ENCODE measurements at regions not wholly inside any gene's neighbourhood (a gene's known extent, or its start where the extent isn't known, plus 50 kb on each side); places are given as distances from the start of the nearest gene placed in this dataset.
"Not testable (repeated sequence)": the region's sequence is repeated elsewhere in the genome, so short reads cannot be mapped to it uniquely, and the experiment has no call there.

DNA sequence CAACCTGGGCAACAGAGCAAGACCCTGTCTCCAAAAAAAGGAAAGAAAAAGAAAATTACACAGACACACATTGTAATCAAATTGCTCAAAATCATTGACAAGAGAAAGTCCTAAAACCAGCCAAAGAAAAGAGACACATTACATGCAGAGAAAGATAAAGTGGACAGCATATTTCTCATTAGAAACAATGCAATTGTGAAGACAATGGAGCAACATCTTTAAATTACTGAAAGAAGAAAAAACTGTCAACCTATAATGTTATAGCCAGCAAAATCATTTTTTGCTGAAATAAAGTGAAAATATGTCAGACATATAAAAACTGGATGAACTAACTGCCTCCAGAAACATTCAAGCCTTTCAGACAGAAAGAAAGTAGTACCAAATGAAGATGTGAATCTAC, 120.6 kb downstream of the TMEM167A start:
- no peak for DNase-seq (ENCODE audit: low read depth in 2 of 2)

DNA sequence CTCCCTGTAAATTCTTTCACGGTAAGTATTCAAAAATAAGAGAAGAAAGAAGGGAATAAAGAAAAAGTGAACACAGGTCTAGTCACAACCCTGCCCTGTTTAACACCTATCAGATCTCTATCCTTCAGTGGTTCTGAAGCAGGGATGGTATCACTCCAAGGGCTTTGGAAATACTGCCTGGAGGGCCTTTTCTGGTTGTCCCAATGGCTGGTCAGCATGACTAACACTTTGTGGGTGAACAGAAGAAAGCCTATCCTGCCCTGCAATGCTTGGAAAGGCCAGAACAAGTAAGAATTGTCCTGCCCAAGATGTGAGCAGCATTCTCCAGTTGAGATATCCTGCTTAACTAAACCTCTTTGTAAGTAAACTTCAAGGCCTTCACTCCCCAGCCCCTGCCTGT, 124.9 kb downstream of the TMEM167A start:
- DNase-seq (ENCODE audit: low read depth in 2 of 2): no peak

DNA sequence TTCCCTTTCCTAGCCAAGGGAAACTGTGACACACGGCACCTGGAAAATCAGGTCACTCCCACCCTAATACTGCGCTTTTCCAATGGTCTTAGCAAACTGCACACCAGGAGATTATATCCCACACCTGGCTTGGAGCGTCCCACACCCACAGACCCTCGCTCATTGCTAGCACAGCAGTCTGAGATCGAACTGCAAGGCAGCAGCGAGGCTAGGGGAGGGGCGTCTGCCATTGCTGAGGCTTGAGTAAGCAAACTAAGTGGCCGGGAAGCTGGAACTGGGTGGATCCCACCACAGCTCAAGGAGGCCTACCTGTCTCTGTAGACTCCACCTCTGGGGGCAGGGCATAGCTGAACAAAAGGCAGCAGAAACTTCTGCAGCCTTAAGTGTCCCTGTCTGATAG, 132.9 kb downstream of the TMEM167A start:
- DNase-seq (ENCODE audit: low read depth in 2 of 2): not testable (repeated sequence)

DNA sequence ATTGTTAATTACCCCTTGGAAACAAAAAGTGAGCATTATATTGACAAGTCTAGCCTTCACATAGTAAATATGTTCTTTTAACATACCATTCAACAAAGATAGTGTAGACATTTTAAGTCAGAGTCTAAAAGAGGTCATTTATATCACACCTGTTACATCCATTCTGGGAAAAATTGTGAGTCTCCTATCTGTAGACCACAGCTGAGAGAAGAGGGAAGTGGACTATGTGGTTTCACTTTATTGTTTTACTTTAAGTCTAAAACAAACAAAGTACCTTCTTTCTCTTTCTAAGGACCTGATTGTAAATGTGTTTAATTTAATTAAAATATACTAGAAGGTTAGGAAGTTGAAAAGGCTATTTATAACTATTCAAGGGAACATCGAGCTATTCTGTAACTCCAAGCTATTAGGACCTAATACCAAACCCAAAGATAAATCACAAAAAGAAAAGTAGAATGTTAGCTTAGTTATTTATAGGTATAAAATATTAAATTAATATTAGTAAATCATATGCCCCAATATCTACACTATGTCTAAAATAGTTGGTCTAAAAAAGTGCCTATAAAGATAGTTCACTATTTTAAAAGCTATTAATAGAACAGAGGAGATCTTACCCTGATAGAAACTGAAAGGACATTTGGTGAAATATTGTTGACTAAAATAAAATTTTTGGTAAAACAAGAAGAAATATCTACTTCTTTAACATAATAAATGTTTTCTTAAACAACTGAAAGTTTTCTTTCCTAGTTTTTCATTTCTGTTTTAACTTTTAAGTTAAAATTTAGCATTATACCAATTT, 134.9 kb downstream of the TMEM167A start:
- no peak for DNase-seq (ENCODE audit: low read depth in 2 of 2)

DNA sequence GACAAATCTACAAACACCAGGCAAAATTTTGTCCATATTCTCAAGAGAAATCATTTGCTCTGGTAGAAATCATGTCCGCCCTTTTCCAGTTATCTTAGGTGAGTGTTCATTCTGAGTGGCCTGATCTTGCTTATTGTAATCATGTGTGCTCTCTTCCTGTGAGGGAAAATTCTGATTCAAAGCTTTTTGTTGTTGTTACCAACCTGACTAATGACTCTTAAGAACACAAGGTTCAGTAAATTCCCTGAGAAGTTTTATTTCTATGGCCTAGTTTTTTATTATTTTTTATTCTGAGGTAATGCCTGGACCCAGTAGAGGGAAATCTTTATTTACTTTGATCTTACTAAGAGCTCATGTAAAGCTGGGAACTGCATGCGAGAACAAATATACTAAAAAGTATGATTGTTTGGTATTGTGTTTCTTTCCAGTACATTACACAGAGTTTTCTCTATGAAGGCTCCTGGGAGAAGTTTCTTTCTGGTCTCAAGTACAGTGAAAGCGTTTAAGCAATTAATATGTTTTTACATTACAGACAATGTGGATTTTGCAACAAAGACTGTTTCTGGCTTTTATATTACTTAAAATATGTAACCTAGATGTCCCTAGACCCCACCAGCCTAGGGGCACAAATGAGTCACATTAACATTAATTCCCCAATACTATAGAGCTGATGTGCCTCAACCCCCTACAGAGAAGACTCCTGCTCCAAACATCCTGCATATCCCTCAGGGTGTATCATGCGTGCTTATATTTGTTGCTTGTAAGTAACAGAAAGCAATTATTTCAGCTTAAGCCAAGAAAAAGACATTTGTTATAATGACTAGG, 138.1 kb downstream of the TMEM167A start:
- no peak for DNase-seq (ENCODE audit: low read depth in 2 of 2)

DNA sequence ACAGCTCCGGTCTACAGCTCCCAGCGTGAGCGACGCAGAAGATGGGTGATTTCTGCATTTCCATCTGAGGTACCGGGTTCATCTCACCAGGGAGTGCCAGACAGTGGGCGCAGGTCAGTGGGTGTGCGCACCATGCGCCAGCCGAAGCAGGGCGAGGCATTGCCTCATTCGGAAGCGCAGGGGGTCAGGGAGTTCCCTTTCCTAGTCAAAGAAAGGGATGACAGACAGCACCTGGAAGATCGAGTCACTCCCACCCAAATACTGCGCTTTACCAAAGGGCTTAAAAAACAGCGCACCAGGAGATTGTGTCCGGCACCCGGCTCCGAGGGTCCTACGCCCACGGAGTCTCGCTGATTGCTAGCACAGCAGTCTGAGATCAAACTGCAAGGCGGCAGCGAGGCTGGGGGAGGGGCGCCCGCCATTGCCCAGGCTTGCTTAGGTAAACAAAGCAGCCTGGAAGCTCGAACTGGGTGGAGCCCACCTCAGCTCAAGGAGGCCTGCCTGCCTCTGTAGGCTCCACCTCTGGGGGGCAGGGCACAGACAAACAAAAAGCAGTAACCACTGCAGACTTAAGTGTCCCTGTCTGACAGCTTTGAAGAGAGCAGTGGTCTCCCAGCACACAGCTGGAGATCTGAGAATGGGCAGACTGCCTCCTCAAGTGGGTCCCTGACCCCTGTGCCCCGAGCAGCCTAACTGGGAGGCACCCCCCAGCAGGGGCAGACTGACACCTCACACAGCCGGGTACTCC, 144.5 kb downstream of the TMEM167A start:
- DNase-seq (ENCODE audit: low read depth in 2 of 2): not testable (repeated sequence)

DNA sequence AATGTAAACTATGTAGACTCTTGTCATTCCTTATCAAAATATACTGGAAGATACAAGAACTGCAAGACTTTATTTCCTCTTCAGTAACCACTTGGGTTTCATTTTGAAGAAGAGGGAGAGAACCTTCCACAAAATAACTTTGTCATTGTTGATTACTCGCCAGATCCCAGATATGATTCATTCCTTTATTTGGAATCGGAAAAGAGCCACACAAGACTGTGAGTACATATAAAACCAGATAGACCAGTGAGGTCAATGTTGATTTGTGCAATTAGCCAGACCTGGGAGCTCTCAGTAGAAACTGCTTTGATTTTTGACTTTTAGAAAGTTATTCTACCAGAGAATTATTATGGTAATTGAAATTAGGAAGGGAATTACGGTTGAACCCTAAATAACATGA, 146.1 kb downstream of the TMEM167A start:
- DNase-seq (ENCODE audit: low read depth in 2 of 2): no peak

DNA sequence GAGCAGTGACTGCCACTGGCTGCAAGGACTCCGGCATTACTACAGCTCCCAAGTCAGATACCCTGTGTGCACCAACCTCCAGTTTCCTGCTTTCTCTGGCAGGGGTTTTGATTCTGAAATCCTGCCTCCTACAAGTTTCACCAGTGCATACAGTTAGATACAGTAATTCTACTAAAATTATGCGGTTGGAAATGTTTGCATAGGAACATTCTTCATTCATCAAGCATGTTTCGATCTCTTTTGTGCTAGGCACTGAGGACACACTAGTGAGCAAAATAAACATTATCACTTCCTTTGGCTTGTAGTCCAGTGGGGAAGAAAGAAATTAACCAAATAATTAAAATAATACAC, 152.2 kb downstream of the TMEM167A start:
- no peak for DNase-seq (ENCODE audit: low read depth in 2 of 2)

DNA sequence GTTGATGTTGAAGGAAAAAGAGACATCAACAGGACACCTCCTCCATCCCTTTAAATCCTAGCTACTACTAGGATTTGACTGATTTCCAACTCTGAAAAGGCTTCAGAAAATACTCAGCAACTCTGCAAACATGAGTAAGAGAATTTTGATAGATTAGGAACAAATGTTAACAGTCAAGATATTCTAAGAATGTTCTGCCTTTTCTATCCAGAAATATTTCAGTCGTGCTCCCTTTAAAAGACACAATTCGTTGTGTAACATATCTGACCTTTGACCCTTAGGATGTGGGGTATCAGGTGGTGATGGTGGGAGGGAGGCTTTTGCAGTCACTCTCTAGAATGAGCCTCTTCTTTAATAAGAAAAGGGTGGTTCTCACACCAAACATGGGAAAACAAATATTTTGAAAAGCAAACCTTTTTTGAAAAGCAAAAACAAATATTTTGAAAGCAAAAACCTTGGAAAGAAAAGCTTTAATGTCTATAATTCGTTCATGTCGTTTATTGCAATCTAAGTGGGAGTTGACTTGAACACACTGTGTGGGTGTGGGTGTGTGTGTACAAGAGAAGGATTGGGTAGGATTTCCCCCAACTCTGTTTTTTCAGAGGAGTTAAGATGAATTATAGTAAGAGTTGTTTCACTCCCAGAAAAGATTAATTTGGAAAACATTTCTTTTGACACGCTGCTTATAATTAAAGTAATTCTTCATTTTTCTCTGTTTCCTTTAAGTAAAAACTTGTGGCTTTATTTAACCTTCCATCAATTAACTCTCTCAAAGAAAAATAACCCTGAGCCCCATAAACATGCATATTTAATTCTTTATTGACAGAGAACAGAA, 152.8 kb downstream of the TMEM167A start:
- DNase-seq (ENCODE audit: low read depth in 2 of 2): no peak

DNA sequence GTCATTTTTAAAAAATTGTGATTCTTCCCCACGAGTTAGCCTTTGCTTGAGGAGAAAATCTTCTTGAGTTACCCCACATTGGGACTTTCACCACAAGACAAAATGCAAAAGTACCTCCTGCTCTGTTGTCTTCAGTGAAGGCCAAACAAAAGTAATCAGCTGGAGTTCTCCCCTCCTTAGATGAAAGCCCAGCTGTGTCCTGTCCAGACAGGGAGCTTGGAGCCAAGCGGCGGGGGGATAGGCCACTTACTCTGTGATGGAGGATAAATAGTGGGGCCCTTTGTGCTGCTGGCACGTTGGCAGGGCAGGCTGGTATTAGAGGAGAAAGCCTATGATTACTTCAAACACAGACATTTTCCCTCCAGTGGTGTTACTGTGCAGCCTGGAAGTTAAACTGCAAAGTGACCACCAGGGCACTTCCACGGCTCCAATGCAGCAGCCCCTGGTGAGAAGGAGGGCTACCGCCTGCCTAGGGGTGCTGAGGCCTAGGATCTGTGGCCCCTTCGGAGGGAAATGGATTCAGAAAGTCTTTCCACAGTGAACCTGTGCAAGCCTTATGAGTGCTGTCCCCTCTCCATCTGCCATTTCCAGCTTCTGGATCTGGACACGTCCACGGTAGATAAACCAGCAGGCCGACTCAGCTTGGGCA, 155.0 kb downstream of the TMEM167A start:
- DNase-seq (ENCODE audit: low read depth in 2 of 2): no peak

DNA sequence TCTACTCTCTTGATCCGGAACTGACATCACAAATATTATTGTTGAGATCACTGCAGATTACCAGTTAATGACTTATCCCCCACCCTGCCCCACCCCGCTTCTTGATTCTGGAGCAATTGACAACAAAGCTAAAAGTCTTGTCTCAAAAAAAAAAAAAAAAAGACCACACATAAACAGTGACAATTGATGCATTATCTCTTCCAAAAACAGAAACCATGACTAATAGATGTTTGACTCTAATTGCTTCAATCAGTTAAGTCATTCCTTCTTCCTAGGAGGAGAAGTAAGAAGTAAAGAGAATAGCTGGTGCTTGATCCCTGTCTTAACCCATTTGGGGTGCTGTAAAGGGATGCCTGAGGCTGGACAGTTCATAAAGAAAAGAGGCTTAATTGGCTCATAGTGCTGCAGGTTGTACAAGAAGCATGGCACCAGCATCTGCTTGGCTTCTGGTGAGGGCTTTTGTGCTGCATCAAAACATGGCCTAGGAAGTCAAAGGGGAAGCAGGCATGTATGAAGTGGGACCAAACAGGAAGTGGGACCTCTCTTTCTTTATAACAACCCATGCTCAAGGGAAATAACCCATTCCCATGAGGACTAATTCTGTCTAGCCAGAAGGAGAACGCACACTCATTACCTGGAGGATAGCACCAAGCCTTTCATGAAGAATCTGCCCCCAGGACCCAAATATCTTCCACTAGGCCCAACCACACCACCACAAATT, 158.7 kb downstream of the TMEM167A start:
- no peak for DNase-seq (ENCODE audit: low read depth in 2 of 2)

DNA sequence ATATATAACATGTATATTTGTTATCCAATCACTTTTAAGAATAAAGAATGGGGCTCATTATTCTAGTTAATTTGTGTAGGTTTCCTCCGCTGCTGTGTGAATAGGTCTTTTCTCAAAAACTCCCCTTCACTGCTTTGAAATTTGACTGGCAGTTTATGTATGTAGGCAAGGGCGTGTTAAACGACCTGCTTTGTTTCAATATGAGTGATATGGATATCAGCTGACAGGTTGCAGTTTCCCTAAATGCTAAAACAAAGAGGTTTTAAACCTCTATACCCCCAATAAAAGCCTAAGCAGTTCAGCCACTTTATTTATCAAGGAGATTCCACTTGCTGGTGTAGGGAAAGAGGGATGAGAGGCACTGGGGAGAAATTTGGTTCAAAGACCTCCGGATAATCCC, 159.6 kb downstream of the TMEM167A start:
- DNase-seq (ENCODE audit: low read depth in 2 of 2): no peak

DNA sequence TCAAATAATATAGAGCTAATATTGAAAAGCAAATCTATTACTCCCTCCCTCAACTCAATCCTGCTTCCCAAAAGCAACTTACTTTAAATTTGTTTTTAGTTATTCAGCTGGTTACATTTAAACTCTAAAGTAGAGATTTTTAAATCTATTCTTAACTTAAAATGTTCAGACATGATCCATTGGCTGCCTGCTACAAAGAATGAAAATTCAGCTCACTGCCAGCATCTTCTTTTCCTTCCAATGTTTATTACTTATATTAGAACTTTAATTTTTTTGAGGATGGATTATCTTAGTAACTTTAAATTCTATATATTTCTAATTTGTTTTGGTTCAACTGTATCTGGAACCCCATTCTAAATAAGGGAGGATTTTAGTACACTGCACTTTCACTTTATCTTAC, 163.2 kb downstream of the TMEM167A start:
- no peak for DNase-seq (ENCODE audit: low read depth in 2 of 2)

DNA sequence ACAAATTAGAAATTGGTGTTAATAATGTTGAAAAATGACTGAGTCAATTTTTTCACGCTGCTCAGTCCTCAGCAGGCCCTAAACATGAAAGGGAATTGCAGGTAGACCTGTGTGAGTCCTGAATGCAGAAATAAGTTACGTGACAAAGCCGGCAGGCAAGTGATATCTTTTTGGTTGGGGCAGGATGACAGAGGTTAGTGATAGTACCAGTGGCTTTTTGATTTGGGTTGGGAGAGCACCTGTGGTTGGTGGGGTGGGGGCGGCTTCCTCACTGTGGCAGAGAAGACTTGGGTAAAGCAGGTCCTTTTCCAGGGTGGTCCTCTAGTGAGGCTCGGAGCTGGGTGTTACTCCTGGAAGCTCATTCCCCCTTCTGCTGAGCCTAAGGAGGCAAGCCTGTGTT, 164.7 kb downstream of the TMEM167A start:
- DNase-seq (ENCODE audit: low read depth in 2 of 2): no peak

DNA sequence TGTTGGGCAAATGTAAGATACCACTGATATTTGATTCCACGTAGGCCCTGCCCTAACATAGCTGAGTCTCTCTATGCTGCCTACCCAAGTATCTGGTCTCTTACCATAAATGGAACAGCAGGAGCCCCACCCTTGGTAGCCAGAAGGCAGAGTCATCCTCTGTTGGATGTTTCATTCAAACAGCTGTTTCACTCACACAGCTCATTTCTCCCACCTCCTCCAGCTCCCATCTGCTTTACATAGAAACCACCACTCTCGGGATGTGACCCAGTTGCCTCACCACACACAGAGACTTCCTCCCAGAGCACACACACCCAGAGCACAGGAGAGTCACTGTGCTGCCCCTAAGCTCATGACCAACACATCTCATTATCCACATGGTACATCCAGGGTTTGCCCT, 165.3 kb downstream of the TMEM167A start:
- DNase-seq (ENCODE audit: low read depth in 2 of 2): no peak

DNA sequence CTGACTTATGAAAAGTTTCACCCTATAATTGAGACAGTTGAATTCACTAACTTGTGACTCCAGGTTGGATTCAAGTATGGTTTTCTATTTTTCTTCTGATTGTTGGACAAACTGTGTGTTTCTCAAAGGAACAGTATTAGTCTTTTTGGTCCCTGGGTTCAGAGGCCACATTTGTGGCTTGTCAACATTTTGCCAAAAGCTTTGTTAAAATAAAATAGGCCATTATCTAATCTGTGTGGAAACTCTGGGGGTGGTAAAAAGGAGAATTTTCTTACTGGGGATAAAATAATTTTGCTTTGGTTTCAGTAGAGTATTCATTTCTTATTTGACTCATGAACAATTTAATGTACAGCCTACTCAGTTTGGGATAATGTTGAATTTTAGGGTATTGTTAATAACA, 166.3 kb downstream of the TMEM167A start:
- no peak for DNase-seq (ENCODE audit: low read depth in 2 of 2)

DNA sequence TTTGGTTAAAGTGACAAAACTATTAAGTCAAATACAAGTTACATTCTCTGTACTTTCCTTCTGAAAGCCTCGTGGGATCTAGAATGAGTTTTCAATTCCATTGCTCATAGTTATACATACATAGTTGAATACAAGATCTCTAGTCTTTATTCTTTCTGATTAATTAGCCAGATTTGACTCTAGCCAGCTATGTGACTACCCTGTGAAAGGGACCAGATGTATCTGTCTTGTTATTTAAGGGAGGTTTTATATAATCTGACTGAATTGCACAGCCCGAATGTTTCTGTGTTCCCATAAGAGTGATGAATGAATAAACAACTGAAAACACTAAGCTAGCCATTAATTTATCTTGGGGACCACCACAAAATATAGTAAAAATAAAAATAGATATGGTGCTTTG, 166.7 kb downstream of the TMEM167A start:
- no peak for DNase-seq (ENCODE audit: low read depth in 2 of 2)

DNA sequence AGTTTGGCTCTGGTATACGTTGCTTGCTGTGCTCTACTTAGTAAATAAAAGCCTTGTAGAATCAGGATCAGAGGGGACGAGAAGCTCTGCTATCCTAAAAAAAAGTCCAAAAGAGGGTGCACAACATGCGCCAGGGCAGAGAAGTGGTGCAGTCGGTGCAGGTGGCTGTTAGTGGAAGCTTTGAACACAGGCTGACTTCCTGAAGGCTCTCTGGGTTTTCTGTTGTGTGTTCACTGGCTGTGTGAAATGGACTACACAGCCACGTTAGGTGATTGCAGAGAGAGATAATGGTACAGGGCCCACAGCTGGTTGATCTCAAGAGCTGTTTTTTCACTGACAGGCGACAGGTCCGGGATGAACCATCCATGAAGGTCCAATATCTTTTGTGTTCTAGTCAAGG, 167.4 kb downstream of the TMEM167A start:
- no peak for DNase-seq (ENCODE audit: low read depth in 2 of 2)

DNA sequence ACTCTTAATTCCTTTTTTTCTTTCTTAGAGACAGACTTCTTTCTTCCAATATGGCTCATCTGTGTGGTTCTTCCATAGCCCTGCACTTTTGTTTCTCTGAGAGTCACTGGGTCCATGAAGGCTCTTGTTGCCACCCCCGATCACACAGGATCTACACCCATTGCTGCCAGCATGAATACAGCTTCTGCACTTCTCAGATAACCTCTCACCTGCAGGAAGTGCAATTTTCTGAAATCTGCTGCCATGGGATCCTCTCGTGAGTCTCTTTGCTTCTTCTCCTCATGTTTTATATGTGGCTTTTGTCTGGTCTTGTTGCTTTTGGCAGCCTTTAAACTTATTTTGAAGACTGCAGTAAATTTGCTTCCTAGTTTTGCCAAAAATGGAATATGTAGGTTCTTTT, 171.2 kb downstream of the TMEM167A start:
- no peak for DNase-seq (ENCODE audit: low read depth in 2 of 2)

DNA sequence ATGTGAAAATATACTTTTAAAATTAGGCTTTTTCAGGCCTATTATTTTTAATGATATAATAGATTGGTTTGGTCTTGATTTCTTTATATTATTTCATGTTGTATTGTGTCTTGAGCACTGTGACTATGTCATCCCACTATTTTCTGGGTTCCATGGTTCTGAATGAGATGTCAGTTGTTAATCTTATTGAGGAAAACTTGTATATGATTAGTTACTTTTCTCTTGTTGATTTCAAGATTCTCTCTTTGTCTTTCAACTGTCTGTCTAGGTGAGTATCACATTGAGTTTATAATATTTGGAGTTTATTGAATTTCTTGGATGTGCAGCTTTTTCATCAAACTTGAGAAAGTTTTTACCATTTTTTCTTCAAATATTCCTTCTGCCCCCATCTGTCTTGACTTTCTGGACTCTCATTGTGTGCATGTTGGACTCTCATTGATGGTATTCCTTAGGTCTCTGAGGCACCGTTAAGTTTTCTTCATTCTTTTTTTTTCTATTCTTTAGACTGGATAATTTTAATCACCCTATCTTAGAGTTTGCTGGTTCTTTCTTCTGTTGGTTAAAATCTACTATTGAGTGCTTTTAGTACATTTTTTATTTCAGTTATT, 175.8 kb downstream of the TMEM167A start:
- DNase-seq (ENCODE audit: low read depth in 2 of 2): no peak
